SK-N-MC (cell line): ENCODE measurements at regions not wholly inside any gene's neighbourhood (a gene's known extent, or its start where the extent isn't known, plus 50 kb on each side); places are given as distances from the start of the nearest gene placed in this dataset.

Experiments used
- DNase-seq: peaks from one replicate; pipeline ENCODE4 v3.0.0-alpha.2; 2011; ENCODE audit warnings: low read depth, low spot score
- H3K27ac ChIP-seq: fragments of 200-600 bp; sonication (generic); 2 replicates; pipeline ENCODE4 v1.5.1; 2016; ENCODE audit warnings: mixed run types
- H3K36me3 ChIP-seq: fragments of 200-600 bp; sonication (generic); 2 replicates; pipeline ENCODE4 v1.6.1; 2017; ENCODE audit warnings: antibody characterized with exemption, low read length, mixed read lengths; ENCODE audit not compliant: insufficient read depth
- H3K4me3 ChIP-seq: fragments of 200-600 bp; sonication (generic); 2 replicates; pipeline ENCODE4 v1.5.1; 2016
- H3K9ac ChIP-seq: fragments of 200-600 bp; sonication (generic); 2 replicates; pipeline ENCODE4 v1.8.0; 2017; ENCODE audit warnings: mixed run types, mixed read lengths; ENCODE audit not compliant: insufficient read length
- H3K9me3 ChIP-seq: fragments of 200-600 bp; sonication (generic); 2 replicates; pipeline ENCODE4 v1.6.1; 2017; ENCODE audit warnings: low read depth, mild to moderate bottlenecking, antibody characterized with exemption, low read length, moderate library complexity, mixed read lengths
- EZH2 ChIP-seq: fragments of 200-600 bp; sonication (generic); IDR thresholded peaks from one replicate; pipeline ENCODE4 v1.6.1; 2017; ENCODE audit warnings: antibody characterized with exemption
- FOXP2 ChIP-seq: optimal IDR thresholded peaks from 2 replicates; pipeline ENCODE3; 2011; ENCODE audit warnings: mild to moderate bottlenecking, moderate library complexity; ENCODE audit not compliant: insufficient read depth; ENCODE audit errors: extremely low read length, control extremely low read depth
- POLR2AphosphoS5 ChIP-seq: IDR thresholded peaks from 2 replicates; pipeline ENCODE4 v1.6.1; 2012; ENCODE audit warnings: mild to moderate bottlenecking, low read depth, low read length, borderline replicate concordance

DNA sequence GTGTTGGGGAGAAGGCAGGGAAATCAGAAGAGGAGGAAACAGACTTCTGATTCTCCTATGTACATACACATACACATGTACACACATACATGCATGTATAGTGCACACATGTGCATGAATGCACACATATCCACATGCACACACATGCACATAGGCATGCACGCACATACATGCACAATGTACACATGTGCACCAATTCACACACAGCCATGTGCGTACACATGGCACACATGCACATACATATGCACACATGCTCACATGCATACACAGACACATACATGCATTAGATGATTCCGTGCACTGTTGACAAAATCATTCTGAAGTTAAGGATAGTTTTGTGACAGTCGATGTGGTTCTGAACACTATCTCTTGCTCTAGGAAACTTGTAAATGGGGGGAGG, 214.0 kb upstream of the CDH13 start:
- no peak overlapping the region for H3K4me3 ChIP-seq
- H3K9ac ChIP-seq: no peak overlapping the region
- no peak overlapping the region for H3K27ac ChIP-seq
- H3K9me3 ChIP-seq: no peaks in the 10 kb centered on the region
- TF ChIP-seq FOXP2: no peak
- no peaks in the 10 kb centered on the region for H3K36me3 ChIP-seq
- no peak for DNase-seq

DNA sequence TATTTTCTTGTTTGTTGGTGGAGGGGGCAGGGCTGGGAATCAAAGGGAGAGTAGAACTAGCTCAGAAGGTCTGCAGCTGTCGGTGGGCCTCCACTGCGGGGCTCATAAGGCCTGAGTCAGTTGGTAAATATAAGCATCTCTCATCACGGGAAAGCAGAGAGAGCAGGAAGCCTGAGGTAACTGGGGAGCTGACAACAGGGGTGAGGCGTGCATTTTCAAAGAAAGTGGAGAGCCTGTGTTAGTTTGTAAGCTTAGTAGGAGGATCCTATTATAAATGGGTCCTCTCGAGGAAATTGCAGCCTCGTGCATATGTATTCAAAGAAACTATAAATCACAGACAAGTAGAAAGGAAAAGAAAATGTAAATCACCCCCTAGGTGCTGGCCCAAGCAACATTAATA, 221.0 kb upstream of the CDH13 start:
- Histone ChIP-seq H3K4me3 (no peak overlapping the region), H3K9ac (no peak overlapping the region), H3K36me3 (no peaks in the 10 kb centered on the region), H3K9me3 (no peaks in the 10 kb centered on the region), H3K27ac (no peak overlapping the region)
- no peak for TF ChIP-seq FOXP2
- no peak for TF ChIP-seq EZH2
- no peak for TF ChIP-seq POLR2AphosphoS5
- no peak for DNase-seq

DNA sequence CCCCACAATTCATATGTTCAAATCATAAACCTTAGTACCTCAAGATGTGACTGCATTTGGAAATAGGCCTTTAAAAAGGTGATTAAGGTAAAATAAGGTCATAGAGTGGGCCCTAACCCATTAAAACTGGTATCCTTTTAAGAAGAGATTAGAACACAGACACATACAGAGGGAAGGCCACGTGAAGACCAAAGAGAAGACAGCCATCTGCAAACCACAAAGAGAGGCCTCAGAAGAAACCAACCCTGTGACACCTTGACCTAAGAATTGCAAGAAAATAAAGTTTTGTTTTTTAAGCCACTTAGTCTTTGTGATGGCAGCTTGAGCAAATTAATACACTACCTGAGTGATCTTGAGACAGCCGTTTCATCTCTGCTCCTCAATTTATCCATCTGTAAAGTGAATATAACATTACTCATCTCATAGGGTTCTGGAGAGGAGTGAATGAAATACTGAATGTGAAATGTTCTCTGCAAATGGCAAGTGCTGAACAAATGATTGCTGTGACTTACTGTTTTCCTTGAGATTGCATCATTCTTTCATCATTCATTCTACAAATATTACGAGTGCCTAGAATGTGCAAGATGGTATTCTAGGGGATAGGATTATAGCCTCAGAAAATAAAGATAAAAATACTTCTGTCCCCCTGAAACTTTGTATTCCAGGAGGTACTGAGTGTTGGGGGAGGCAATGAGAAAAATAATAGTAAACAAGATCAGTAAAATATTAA, 222.0 kb upstream of the CDH13 start:
- Histone ChIP-seq H3K4me3 (no peak overlapping the region), H3K27ac (no peak overlapping the region), H3K36me3 (no peaks in the 10 kb centered on the region), H3K9me3 (no peaks in the 10 kb centered on the region), H3K9ac (no peak overlapping the region)
- TF ChIP-seq EZH2 (no peak), FOXP2 (no peak), POLR2AphosphoS5 (no peak)
- no peak for DNase-seq

DNA sequence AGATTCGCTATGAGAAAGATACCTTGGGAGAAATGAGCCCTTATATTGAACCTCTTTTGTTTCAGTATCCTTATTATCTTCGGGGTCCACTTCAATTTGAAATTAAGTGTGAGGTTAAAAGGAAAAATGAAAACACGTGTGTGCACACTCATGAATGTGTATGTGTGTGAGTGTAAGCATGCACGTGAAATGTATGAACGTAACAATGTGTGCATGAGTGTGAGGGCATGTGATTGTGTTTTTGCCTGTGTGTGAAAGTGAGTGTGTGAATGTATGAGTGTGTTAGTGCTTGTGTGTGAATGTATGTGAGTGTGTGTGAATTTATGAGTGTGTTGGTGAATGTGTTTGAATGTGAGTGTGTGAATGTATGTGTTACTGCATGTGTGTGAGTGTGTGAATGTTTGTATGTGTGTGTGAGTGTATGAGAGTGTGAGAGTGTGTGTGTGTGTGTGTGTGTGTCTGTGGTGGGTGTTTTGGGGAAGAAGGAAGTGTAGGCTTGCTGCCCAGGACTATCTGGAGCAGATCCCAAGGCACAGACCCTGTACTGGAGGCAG, 224.0 kb upstream of the CDH13 start:
- Histone ChIP-seq H3K9me3 (no peaks in the 10 kb centered on the region), H3K4me3 (no peak overlapping the region), H3K27ac (no peak overlapping the region), H3K36me3 (no peaks in the 10 kb centered on the region), H3K9ac (no peak overlapping the region)
- no peak for DNase-seq
- TF ChIP-seq POLR2AphosphoS5: no peak
- TF ChIP-seq FOXP2: no peak
- TF ChIP-seq EZH2: no peak

DNA sequence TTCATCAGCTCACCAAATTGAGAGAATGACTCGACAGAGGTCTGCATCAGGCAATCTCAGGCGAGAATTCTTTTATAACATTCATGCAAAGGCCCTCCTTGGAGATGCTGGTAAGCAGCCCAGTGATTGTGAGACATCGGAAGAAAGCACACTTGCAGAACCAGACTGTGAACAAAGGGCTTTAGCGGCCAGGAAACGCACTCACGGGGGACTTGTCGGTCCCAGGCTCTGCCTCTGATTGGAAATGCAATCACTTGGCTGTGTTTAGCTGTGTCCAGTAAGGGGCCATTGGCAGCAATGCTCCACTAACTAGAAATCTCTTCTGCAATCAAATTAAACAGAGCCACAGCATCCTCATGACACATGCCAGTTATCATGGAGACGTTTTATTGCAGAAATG, 226.7 kb upstream of the CDH13 start:
- no peak for DNase-seq
- H3K9me3 ChIP-seq: no peaks in the 10 kb centered on the region
- H3K36me3 ChIP-seq: no peaks in the 10 kb centered on the region
- no peak overlapping the region for H3K9ac ChIP-seq
- no peak overlapping the region for H3K27ac ChIP-seq
- TF ChIP-seq POLR2AphosphoS5 (no peak), FOXP2 (no peak), EZH2 (no peak)
- H3K4me3 ChIP-seq: no peak overlapping the region

DNA sequence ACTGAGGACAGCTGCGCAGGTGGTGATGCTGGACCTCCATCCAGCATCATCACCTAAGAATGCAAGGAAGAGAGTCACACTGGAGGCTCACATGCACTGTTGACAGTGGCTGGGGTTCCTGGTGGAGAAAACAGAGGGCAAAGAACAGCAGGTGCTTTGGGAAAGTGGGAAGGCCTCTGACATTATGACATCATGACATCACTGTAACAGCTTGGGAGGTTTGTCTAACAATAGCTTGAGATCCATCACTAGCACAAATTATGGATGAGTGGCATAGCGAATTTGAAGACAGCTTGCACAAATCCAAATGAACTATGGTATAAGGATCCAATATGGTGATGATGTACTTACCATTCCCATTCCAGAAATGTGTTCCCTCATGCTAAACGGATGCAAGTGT, 226.5 kb upstream of the MPHOSPH6 start:
- no peak for DNase-seq
- TF ChIP-seq EZH2: no peak
- no peak for TF ChIP-seq FOXP2
- no peak for TF ChIP-seq POLR2AphosphoS5
- Histone ChIP-seq H3K4me3 (no peak overlapping the region), H3K36me3 (no peaks in the 10 kb centered on the region), H3K9me3 (no peaks in the 10 kb centered on the region), H3K9ac (no peak overlapping the region), H3K27ac (no peak overlapping the region)

DNA sequence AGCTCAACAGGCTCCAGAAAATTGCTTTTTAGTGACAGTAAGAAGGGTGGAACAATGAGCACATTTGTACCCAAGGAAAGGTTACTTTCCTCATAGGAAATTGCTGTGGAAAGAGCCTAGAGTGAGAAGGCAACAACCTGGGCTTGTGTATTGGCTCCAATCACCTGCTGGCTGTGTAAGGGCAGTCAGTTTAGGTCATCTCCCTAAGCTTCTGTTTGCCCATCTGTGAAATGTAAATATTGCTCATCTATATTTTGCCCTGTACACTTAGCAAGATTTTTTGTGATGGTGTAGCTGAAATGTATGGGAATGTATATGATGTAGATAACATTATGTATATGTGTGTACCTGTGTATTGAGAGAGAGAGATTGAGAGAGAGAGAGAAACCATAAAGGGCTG, 225.2 kb upstream of the MPHOSPH6 start:
- TF ChIP-seq FOXP2 (no peak), EZH2 (no peak), POLR2AphosphoS5 (no peak)
- Histone ChIP-seq H3K27ac (no peak overlapping the region), H3K9ac (no peak overlapping the region), H3K4me3 (no peak overlapping the region), H3K36me3 (no peaks in the 10 kb centered on the region), H3K9me3 (no peaks in the 10 kb centered on the region)
- DNase-seq: no peak

DNA sequence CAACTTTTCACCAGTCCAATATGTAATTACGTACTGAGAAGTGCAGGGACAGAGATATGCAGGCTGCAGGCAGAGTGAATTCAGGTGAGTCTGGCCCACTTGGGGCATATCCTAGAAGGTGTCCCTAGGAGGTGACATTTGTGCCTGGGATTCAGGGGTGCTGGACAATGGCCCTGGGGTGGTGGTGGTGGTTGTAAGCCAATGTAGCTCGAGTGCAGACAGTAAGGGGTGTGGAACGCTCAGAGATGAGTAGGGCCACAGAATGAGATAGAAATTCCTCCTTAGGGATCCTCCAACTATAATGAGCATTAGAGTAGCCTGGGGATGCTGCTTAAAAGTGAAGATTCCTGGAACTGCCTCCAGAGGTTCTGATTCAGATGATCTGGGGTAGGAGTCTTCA, 221.7 kb upstream of the MPHOSPH6 start:
- no peak for TF ChIP-seq EZH2
- no peak for TF ChIP-seq POLR2AphosphoS5
- TF ChIP-seq FOXP2: no peak
- no peaks in the 10 kb centered on the region for H3K9me3 ChIP-seq
- H3K9ac ChIP-seq: no peak overlapping the region
- no peak overlapping the region for H3K27ac ChIP-seq
- H3K36me3 ChIP-seq: no peaks in the 10 kb centered on the region
- no peak overlapping the region for H3K4me3 ChIP-seq
- no peak for DNase-seq
